H1 (cell line): ENCODE measurements at regions not wholly inside any gene's neighbourhood (a gene's known extent, or its start where the extent isn't known, plus 50 kb on each side); places are given as distances from the start of the nearest gene placed in this dataset.

Experiments
- CTCF ChIA-PET: fragments of 300-600 bp; sonication (Branson Sonifier 250); formaldehyde crosslinking; loops from one replicate; lab custom pipeline; 2021; ENCODE audit not compliant: partially characterized antibody; lab: Charles Lee
- POLR2A ChIA-PET: fragments of 300-600 bp; sonication (Branson Sonifier 250); formaldehyde crosslinking; loops from one replicate; lab custom pipeline; 2021; ENCODE audit warnings: inconsistent platforms; ENCODE audit not compliant: partially characterized antibody; lab: Charles Lee
- DNase-seq, 2 experiments: peaks; one replicate each; pipeline versions ENCODE4 v3.0.0 to v3.0.0-alpha.2; 2010 to 2022; ENCODE audit warnings: low spot score in 2 of 2, low read depth in 1 of 2, mixed read lengths in 1 of 2
- FAIRE-seq: peaks from 2 replicates; lab custom pipeline; 2011; peaks lifted over from hg19 to GRCh38; lab: Jason Lieb, UNC
- H2AFZ ChIP-seq: 2 replicates; pipeline ENCODE4 v1.8.1; 2012; ENCODE audit warnings: low read length, inconsistent platforms
- H2AK5ac ChIP-seq: 2 replicates; pipeline ENCODE4 v1.6.1; 2013; ENCODE audit warnings: low read depth, low read length
- H2BK120ac ChIP-seq: replicated peaks from 2 replicates; pipeline ENCODE3; 2013; ENCODE audit warnings: low read depth, low read length, inconsistent platforms
- H2BK12ac ChIP-seq: 2 replicates; pipeline ENCODE4 v1.6.1; 2013; ENCODE audit warnings: low read depth, low read length
- H2BK15ac ChIP-seq: 2 replicates; pipeline ENCODE4 v1.6.1; 2013; ENCODE audit warnings: low read length
- H2BK20ac ChIP-seq: 2 replicates; pipeline ENCODE4 v1.6.1; 2013; ENCODE audit warnings: low read length
- H2BK5ac ChIP-seq: 2 replicates; pipeline ENCODE4 v1.6.1; 2013; ENCODE audit warnings: low read depth, low read length
- H3K14ac ChIP-seq: 2 replicates; pipeline ENCODE4 v1.6.1; 2013; ENCODE audit warnings: inconsistent platforms; ENCODE audit not compliant: insufficient read length
- H3K18ac ChIP-seq: 2 replicates; pipeline ENCODE4 v1.6.1; 2013; ENCODE audit warnings: low read length; ENCODE audit errors: extremely low read depth
- H3K23ac ChIP-seq: 2 replicates; pipeline ENCODE4 v1.6.1; 2013; ENCODE audit warnings: inconsistent platforms; ENCODE audit not compliant: insufficient read length
- H3K23me2 ChIP-seq: 2 replicates; pipeline ENCODE4 v1.6.1; 2013; ENCODE audit warnings: low read depth, low read length
- H3K27ac ChIP-seq: 2 replicates; pipeline ENCODE4 v1.6.1; 2011; ENCODE audit warnings: low read depth, low read length, inconsistent platforms
- H3K27me3 ChIP-seq, 4 experiments: replicated peaks in 1 of 4; 1 replicate in 1 of 4; 2 replicates in 3 of 4; pipeline versions ENCODE4 v1.6.1 to v1.8.1; 2011 to 2013; ENCODE audit warnings: low read length in 3 of 4, mild to moderate bottlenecking in 3 of 4, inconsistent platforms in 2 of 4, mixed read lengths in 2 of 4, moderate library complexity in 1 of 4; ENCODE audit not compliant: control insufficient read depth in 3 of 4, insufficient read depth in 3 of 4; ENCODE audit errors: extremely low read depth in 1 of 4
- H3K36me3 ChIP-seq, 4 experiments: 2 replicates each; pipeline versions ENCODE4 v1.6.1 to v1.8.1; 2011 to 2013; ENCODE audit warnings: mild to moderate bottlenecking in 4 of 4, low read length in 3 of 4, moderate library complexity in 2 of 4, control low read depth in 1 of 4, inconsistent platforms in 1 of 4; ENCODE audit not compliant: insufficient read depth in 4 of 4, control insufficient read depth in 2 of 4
- H3K4ac ChIP-seq: replicated peaks from 2 replicates; pipeline ENCODE3; 2013; ENCODE audit warnings: low read length, low read depth, mixed read lengths, inconsistent platforms; ENCODE audit not compliant: insufficient read length
- H3K4me1 ChIP-seq, 4 experiments: replicated peaks in 1 of 4; 1 replicate in 1 of 4; 2 replicates in 3 of 4; pipeline versions ENCODE4 v1.6.1 to v1.8.1; 2011 to 2013; ENCODE audit warnings: low read length in 3 of 4, inconsistent platforms in 2 of 4, mixed read lengths in 1 of 4; ENCODE audit not compliant: insufficient read depth in 4 of 4, control insufficient read depth in 3 of 4
- H3K4me2 ChIP-seq, 2 experiments: 2 replicates each; pipeline versions ENCODE4 v1.6.1 to v1.8.1; 2011 to 2013; ENCODE audit warnings: low read depth in 2 of 2, low read length in 2 of 2, control low read depth in 1 of 2, inconsistent platforms in 1 of 2, mild to moderate bottlenecking in 1 of 2; ENCODE audit not compliant: insufficient read depth in 1 of 2
- H3K4me3 ChIP-seq, 4 experiments: fragments of 200-600, 300-600 bp in 1 of 4; sonication (generic), shearing (Covaris generic), sonication (Bioruptor Twin) in 1 of 4; 2 replicates each; pipeline versions ENCODE4 v1.5.1 to v1.8.1; 2011 to 2016; ENCODE audit warnings: low read length in 4 of 4, low read depth in 3 of 4, control low read depth in 2 of 4, inconsistent platforms in 2 of 4, mild to moderate bottlenecking in 2 of 4, mixed read lengths in 1 of 4, moderate library complexity in 1 of 4; ENCODE audit not compliant: insufficient read depth in 2 of 4; ENCODE audit errors: extremely low read depth in 1 of 4
- H3K56ac ChIP-seq: replicated peaks from 2 replicates; pipeline ENCODE3; 2013; ENCODE audit warnings: low read depth, mild to moderate bottlenecking, mixed read lengths, low read length, inconsistent platforms; ENCODE audit not compliant: insufficient read length
- H3K79me1 ChIP-seq: 2 replicates; pipeline ENCODE4 v1.6.1; 2013; ENCODE audit warnings: low read depth, low read length, control low read depth
- H3K79me2 ChIP-seq, 2 experiments: 2 replicates each; pipeline versions ENCODE4 v1.6.1 to v1.8.1; 2012 to 2013; ENCODE audit warnings: low read length in 2 of 2, mild to moderate bottlenecking in 2 of 2, inconsistent platforms in 1 of 2; ENCODE audit not compliant: insufficient read depth in 2 of 2, control insufficient read depth in 1 of 2
- H3K9ac ChIP-seq, 4 experiments: replicated peaks in 1 of 4; 1 replicate in 1 of 4; 2 replicates in 3 of 4; pipeline versions ENCODE4 v1.6.1 to v1.8.1; 2011 to 2013; ENCODE audit warnings: low read depth in 3 of 4, low read length in 3 of 4, control low read depth in 2 of 4, mild to moderate bottlenecking in 2 of 4, moderate library complexity in 2 of 4, inconsistent platforms in 1 of 4; ENCODE audit errors: extremely low read depth in 1 of 4
- H3K9me3 ChIP-seq, 2 experiments: 2 replicates each; pipeline versions ENCODE4 v1.6.1 to v1.8.1; 2012 to 2013; ENCODE audit warnings: mild to moderate bottlenecking in 2 of 2, moderate library complexity in 2 of 2, control low read depth in 1 of 2, inconsistent platforms in 1 of 2, low read depth in 1 of 2, low read length in 1 of 2, mixed read lengths in 1 of 2; ENCODE audit not compliant: insufficient read depth in 2 of 2
- H4K20me1 ChIP-seq, 2 experiments: replicated peaks in 1 of 2; 2 replicates each; pipeline versions ENCODE3 to v1.8.1; 2011 to 2013; ENCODE audit warnings: inconsistent platforms in 2 of 2, low read length in 2 of 2, mild to moderate bottlenecking in 1 of 2; ENCODE audit not compliant: insufficient read depth in 2 of 2, control insufficient read depth in 1 of 2
- H4K5ac ChIP-seq: 2 replicates; pipeline ENCODE4 v1.6.1; 2013; ENCODE audit warnings: low read length, low read depth, mixed read lengths, inconsistent platforms; ENCODE audit not compliant: insufficient read length
- H4K8ac ChIP-seq: 2 replicates; pipeline ENCODE4 v1.8.0; 2013; ENCODE audit warnings: mild to moderate bottlenecking, moderate library complexity, low read length, inconsistent platforms; ENCODE audit not compliant: insufficient read depth; ENCODE audit errors: extremely low read depth
- H4K91ac ChIP-seq: replicated peaks from 2 replicates; pipeline ENCODE3; 2013; ENCODE audit warnings: low read length, mixed read lengths, inconsistent platforms; ENCODE audit not compliant: insufficient read length
- ASH2L ChIP-seq: fragments of 200-600, 300-600 bp; sonication (generic); IDR thresholded peaks from one replicate; pipeline ENCODE4 v1.7.1; 2017; ENCODE audit warnings: low read length
- CHD1 ChIP-seq: IDR thresholded peaks from 2 replicates; pipeline ENCODE4 v1.6.1; 2012; ENCODE audit warnings: low read depth, low read length, improper control_type of control experiment
- HDAC6 ChIP-seq: IDR thresholded peaks from one replicate; pipeline ENCODE4 v1.7.1; 2012; ENCODE audit warnings: low read depth, mild to moderate bottlenecking, inconsistent platforms, low read length, moderate library complexity
- JUN ChIP-seq: IDR thresholded peaks from 2 replicates; pipeline ENCODE4 v1.6.1; 2011; ENCODE audit warnings: low read depth, mild to moderate bottlenecking, improper control_type of control experiment, low read length
- NANOG ChIP-seq: IDR thresholded peaks from 2 replicates; pipeline ENCODE4 v1.6.1; 2011; ENCODE audit warnings: low read length, low read depth, mild to moderate bottlenecking, inconsistent platforms; ENCODE audit not compliant: insufficient read depth, poor library complexity, severe bottlenecking
- POLR2A ChIP-seq, 2 experiments: IDR thresholded peaks; 1 replicate in 1 of 2; 2 replicates in 1 of 2; pipeline ENCODE4 v1.6.1; 2011; ENCODE audit warnings: low read depth in 2 of 2, low read length in 2 of 2, mild to moderate bottlenecking in 2 of 2; ENCODE audit errors: control extremely low read depth in 1 of 2
- RAD21 ChIP-seq, 2 experiments: IDR thresholded peaks in 1 of 2; conservative IDR thresholded peaks in 1 of 2; 2 replicates each; pipeline ENCODE4 v1.6.1; 2011; ENCODE audit warnings: low read depth in 2 of 2, low read length in 2 of 2, improper control_type of control experiment in 1 of 2, inconsistent platforms in 1 of 2, mild to moderate bottlenecking in 1 of 2, moderate library complexity in 1 of 2
- SIN3A ChIP-seq, 2 experiments: IDR thresholded peaks in 1 of 2; conservative IDR thresholded peaks in 1 of 2; 2 replicates each; pipeline ENCODE4 v1.6.1; 2011 to 2012; ENCODE audit warnings: low read length in 2 of 2, improper control_type of control experiment in 1 of 2, low read depth in 1 of 2, mild to moderate bottlenecking in 1 of 2
- SIX5 ChIP-seq: IDR thresholded peaks from 2 replicates; pipeline ENCODE4 v1.6.1; 2011; ENCODE audit warnings: mild to moderate bottlenecking, low read depth, low read length
- SP2 ChIP-seq: IDR thresholded peaks from 2 replicates; pipeline ENCODE4 v1.6.1; 2012; ENCODE audit warnings: mild to moderate bottlenecking, low read length, inconsistent platforms
- WGBS, 2 experiments: shearing (Covaris generic) in 1 of 2; methylation state at CpG; one replicate each; pipeline versions ENCODE4 v1.1.6 to v1.1.7; 2013 to 2015; ENCODE audit warnings: low lambda C conversion rate in 2 of 2, mixed read lengths in 2 of 2, inconsistent platforms in 1 of 2, low coverage in 1 of 2, missing lambda C conversion rate in 1 of 2; ENCODE audit not compliant: insufficient replicate concordance in 2 of 2, insufficient coverage in 1 of 2, insufficient read length in 1 of 2; ENCODE audit errors: extremely low coverage in 1 of 2, missing lambda C conversion rate in 1 of 2; 5-methylcytosine and 5-hydroxymethylcytosine counted together
- TF ChIP-seq, protein P1 (sequence below), 3 experiments: IDR thresholded peaks; 1 replicate in 2 of 3; 2 replicates in 1 of 3; pipeline versions ENCODE4 v1.5.1 to v1.6.1; 2011; ENCODE audit warnings: low read length in 3 of 3, mild to moderate bottlenecking in 3 of 3, inconsistent platforms in 2 of 3, low read depth in 1 of 3, moderate library complexity in 1 of 3; ENCODE audit not compliant: insufficient read depth in 1 of 3; ENCODE audit errors: control extremely low read depth in 1 of 3
- TF ChIP-seq, protein P2 (sequence below): IDR thresholded peaks from 2 replicates; pipeline ENCODE4 v1.6.1; 2011; ENCODE audit warnings: low read depth, mild to moderate bottlenecking, low read length; ENCODE audit not compliant: insufficient read depth

DNA sequence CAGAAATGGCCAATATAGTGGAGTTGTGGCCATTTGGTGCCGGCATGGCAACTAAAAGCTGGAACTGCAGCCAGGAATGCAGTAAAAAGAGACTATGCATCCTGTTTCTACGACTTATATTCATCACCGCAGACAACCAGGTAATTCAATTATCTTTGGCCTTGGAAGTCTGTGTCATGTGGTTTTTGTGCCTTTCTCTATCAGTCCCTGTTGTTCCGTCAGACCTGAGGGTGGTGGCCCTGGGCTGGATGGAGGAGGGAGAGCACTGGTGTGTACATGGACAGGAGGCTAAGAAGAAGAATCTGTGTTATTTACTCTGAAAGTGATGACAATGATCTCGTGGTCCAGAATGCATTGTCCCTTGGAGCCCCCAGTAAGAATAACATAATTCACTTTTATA, 852.6 kb downstream of the VRK1 start:
- H2AK5ac ChIP-seq, result no peak overlapping the region
- H3K18ac ChIP-seq, result no peak overlapping the region
- H3K4me2 ChIP-seq, result no peak overlapping the region
- H4K91ac ChIP-seq, result no peak overlapping the region
- no peaks in the 10 kb centered on the region for H3K79me2 ChIP-seq
- no peak overlapping the region for H2AFZ ChIP-seq
- H3K9ac ChIP-seq, result no peak overlapping the region
- FAIRE-seq (no peak), DNase-seq (no peak)
- no peak overlapping the region for H2BK5ac ChIP-seq
- CTCF ChIA-PET, result no interaction called here
- H4K5ac ChIP-seq, result no peak overlapping the region
- no peak overlapping the region for H3K56ac ChIP-seq
- H2BK15ac ChIP-seq, result no peak overlapping the region
- no peak overlapping the region for H3K14ac ChIP-seq
- H3K79me1 ChIP-seq, result no peaks in the 10 kb centered on the region
- no peak overlapping the region for H4K8ac ChIP-seq
- POLR2A ChIA-PET, result no interaction called here
- H2BK20ac ChIP-seq, result no peak overlapping the region
- H3K23me2 ChIP-seq, result no peaks in the 10 kb centered on the region
- no peak overlapping the region for H3K4ac ChIP-seq
- peaks cover 0 to 6% (median 5%) of the 10 kb centered on the region in 4 experiments; a peak in 3 of 7 replicates for H3K4me1 ChIP-seq
- 93% methylated on average over 5 of the region's 5 CpGs; no CpG with 5 or more reads in 1 of the 2 experiments for WGBS, 2 experiments
- no peaks in the 10 kb centered on the region for H4K20me1 ChIP-seq
- no peak overlapping the region for H3K27ac ChIP-seq
- no peak overlapping the region for H3K4me3 ChIP-seq
- no peaks in the 10 kb centered on the region; a peak in 1 of 8 replicates for H3K36me3 ChIP-seq
- no peak overlapping the region for H2BK120ac ChIP-seq
- H3K9me3 ChIP-seq, result no peaks in the 10 kb centered on the region
- H3K27me3 ChIP-seq, result no peaks in the 10 kb centered on the region
- H3K23ac ChIP-seq, result no peak overlapping the region
- no peak overlapping the region for H2BK12ac ChIP-seq
- TF ChIP-seq, protein P1, sequence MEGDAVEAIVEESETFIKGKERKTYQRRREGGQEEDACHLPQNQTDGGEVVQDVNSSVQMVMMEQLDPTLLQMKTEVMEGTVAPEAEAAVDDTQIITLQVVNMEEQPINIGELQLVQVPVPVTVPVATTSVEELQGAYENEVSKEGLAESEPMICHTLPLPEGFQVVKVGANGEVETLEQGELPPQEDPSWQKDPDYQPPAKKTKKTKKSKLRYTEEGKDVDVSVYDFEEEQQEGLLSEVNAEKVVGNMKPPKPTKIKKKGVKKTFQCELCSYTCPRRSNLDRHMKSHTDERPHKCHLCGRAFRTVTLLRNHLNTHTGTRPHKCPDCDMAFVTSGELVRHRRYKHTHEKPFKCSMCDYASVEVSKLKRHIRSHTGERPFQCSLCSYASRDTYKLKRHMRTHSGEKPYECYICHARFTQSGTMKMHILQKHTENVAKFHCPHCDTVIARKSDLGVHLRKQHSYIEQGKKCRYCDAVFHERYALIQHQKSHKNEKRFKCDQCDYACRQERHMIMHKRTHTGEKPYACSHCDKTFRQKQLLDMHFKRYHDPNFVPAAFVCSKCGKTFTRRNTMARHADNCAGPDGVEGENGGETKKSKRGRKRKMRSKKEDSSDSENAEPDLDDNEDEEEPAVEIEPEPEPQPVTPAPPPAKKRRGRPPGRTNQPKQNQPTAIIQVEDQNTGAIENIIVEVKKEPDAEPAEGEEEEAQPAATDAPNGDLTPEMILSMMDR (IDR thresholded peaks at IDR 0.05; ENCODE audit: control extremely low read depth in 1 of 3, insufficient read depth in 1 of 3, low read depth in 1 of 3, low read length in 3 of 3), result no peak
- TF ChIP-seq, protein P2, sequence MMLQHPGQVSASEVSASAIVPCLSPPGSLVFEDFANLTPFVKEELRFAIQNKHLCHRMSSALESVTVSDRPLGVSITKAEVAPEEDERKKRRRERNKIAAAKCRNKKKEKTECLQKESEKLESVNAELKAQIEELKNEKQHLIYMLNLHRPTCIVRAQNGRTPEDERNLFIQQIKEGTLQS, result no peak
- TF ChIP-seq HDAC6, result no peak
- no peak for TF ChIP-seq ASH2L
- no peak for TF ChIP-seq CHD1
- no peak for TF ChIP-seq SP2
- TF ChIP-seq SIN3A (conservative IDR thresholded peaks at IDR 0.05 in 1 of 2, IDR thresholded peaks at IDR 0.05 in 1 of 2; ENCODE audit: low read depth in 1 of 2, low read length in 2 of 2), result no peak
- no peak for TF ChIP-seq SIX5
- TF ChIP-seq RAD21 (IDR thresholded peaks at IDR 0.05 in 1 of 2, conservative IDR thresholded peaks at IDR 0.05 in 1 of 2; ENCODE audit: low read depth in 2 of 2, low read length in 2 of 2), result no peak
- no peak for TF ChIP-seq JUN
- TF ChIP-seq NANOG, result no peak
- no peak for TF ChIP-seq POLR2A (IDR thresholded peaks at IDR 0.05; ENCODE audit: control extremely low read depth in 1 of 2, low read depth in 2 of 2, low read length in 2 of 2)
